HEK293 (cell line): ENCODE measurements at regions not wholly inside any gene's neighbourhood (a gene's known extent, or its start where the extent isn't known, plus 50 kb on each side); places are given as distances from the start of the nearest gene placed in this dataset.

Source experiments
- CTCF ChIA-PET: fragments of 350-600 bp; formaldehyde crosslinking; extraction: SDS; loops from one replicate; lab custom pipeline; 2021; ENCODE audit warnings: antibody characterized with exemption; lab: Yijun Ruan, JAX
- POLR2A ChIA-PET: fragments of 300-600 bp; formaldehyde crosslinking; extraction: SDS; loops from one replicate; lab custom pipeline; 2020; ENCODE audit warnings: antibody characterized with exemption, inconsistent platforms; lab: Yijun Ruan, JAX
- H3K27ac ChIP-seq: fragments of 200-500 bp; sonication (Bioruptor generic); 2 replicates; pipeline ENCODE4 v1.5.1; 2014; ENCODE audit warnings: low read depth, low read length, control low read depth, inconsistent platforms; ENCODE audit errors: extremely low read depth
- H3K36me3 ChIP-seq, 2 experiments: fragments of 200-500 bp in 1 of 2; sonication (Bioruptor generic) in 1 of 2; 1 replicate in 1 of 2; 2 replicates in 1 of 2; pipeline ENCODE4 v1.5.1; 2014 to 2017; ENCODE audit warnings: inconsistent platforms in 2 of 2, low read length in 2 of 2; ENCODE audit not compliant: control insufficient read depth in 2 of 2, insufficient read depth in 1 of 2
- H3K4me1 ChIP-seq: fragments of 200-500 bp; sonication (Bioruptor generic); 2 replicates; pipeline ENCODE4 v1.5.1; 2014; ENCODE audit warnings: mild to moderate bottlenecking, low read length, inconsistent platforms; ENCODE audit not compliant: control insufficient read depth, insufficient read depth
- H3K4me3 ChIP-seq: 2 replicates; pipeline ENCODE4 v1.5.1; 2011; ENCODE audit warnings: low read depth, mild to moderate bottlenecking, control low read depth, low read length, moderate library complexity
- H3K9me3 ChIP-seq: fragments of 200-500 bp; sonication (Bioruptor generic); 2 replicates; pipeline ENCODE4 v1.5.1; 2014; ENCODE audit warnings: low read depth, low read length, inconsistent platforms; ENCODE audit not compliant: control insufficient read depth, insufficient read depth
- GFI1B ChIP-seq: fragments of 450-650 bp; formaldehyde crosslinking; IDR thresholded peaks from 2 replicates; pipeline ENCODE4 v1.5.1; 2016; ENCODE audit warnings: missing biosample characterization, missing genetic modification characterization
- IKZF3 ChIP-seq: fragments of 450-650 bp; IDR thresholded peaks from 2 replicates; pipeline ENCODE4 v1.5.0; 2018; ENCODE audit warnings: missing biosample characterization, mild to moderate bottlenecking, missing genetic modification characterization, moderate library complexity
- KLF7 ChIP-seq: fragments of 450-650 bp; formaldehyde crosslinking; IDR thresholded peaks from 2 replicates; pipeline ENCODE4 v1.5.1; 2016; ENCODE audit warnings: missing biosample characterization, missing genetic modification characterization, borderline replicate concordance
- PRDM1 ChIP-seq: fragments of 450-650 bp; formaldehyde crosslinking; IDR thresholded peaks from 2 replicates; pipeline ENCODE4; 2016; ENCODE audit warnings: missing biosample characterization, missing genetic modification characterization
- RBAK ChIP-seq: fragments of 450-650 bp; formaldehyde crosslinking; IDR thresholded peaks from 2 replicates; pipeline ENCODE4 v1.5.1; 2016; ENCODE audit warnings: missing biosample characterization, missing genetic modification characterization
- TCF7L2 ChIP-seq: IDR thresholded peaks from 2 replicates; pipeline ENCODE4 v1.6.1; 2011; ENCODE audit warnings: low read depth, mild to moderate bottlenecking, inconsistent platforms, low read length, moderate library complexity, borderline replicate concordance
- TRIM28 ChIP-seq: IDR thresholded peaks from 2 replicates; pipeline ENCODE4 v1.6.1; 2011; ENCODE audit warnings: low read length, control low read depth, borderline replicate concordance
- ZBTB21 ChIP-seq: fragments of 450-650 bp; formaldehyde crosslinking; IDR thresholded peaks from 2 replicates; pipeline ENCODE4 v1.5.1; 2017; ENCODE audit warnings: missing biosample characterization, missing genetic modification characterization
- ZFHX2 ChIP-seq: fragments of 450-650 bp; formaldehyde crosslinking; conservative IDR thresholded peaks from 2 replicates; pipeline ENCODE4 v1.5.1; 2016; ENCODE audit warnings: missing biosample characterization, missing genetic modification characterization
- ZFP69B ChIP-seq: fragments of 450-650 bp; formaldehyde crosslinking; IDR thresholded peaks from 2 replicates; pipeline ENCODE4 v1.5.1; 2016; ENCODE audit warnings: missing biosample characterization, missing genetic modification characterization
- ZNF132 ChIP-seq: fragments of 450-650 bp; formaldehyde crosslinking; IDR thresholded peaks from 2 replicates; pipeline ENCODE4 v1.5.1; 2017; ENCODE audit warnings: missing biosample characterization, missing genetic modification characterization, borderline replicate concordance
- ZNF2 ChIP-seq: fragments of 450-650 bp; formaldehyde crosslinking; IDR thresholded peaks from 2 replicates; pipeline ENCODE4 v1.5.1; 2016; ENCODE audit warnings: missing biosample characterization, missing genetic modification characterization
- ZNF211 ChIP-seq: fragments of 450-650 bp; formaldehyde crosslinking; IDR thresholded peaks from 2 replicates; pipeline ENCODE4 v1.5.1; 2016; ENCODE audit warnings: low read depth, missing biosample characterization, missing genetic modification characterization
- ZNF223 ChIP-seq: fragments of 450-650 bp; formaldehyde crosslinking; IDR thresholded peaks from 2 replicates; pipeline ENCODE4 v1.5.1; 2016; ENCODE audit warnings: missing biosample characterization, missing genetic modification characterization
- ZNF248 ChIP-seq: fragments of 450-650 bp; formaldehyde crosslinking; IDR thresholded peaks from 2 replicates; pipeline ENCODE4 v1.5.1; 2017; ENCODE audit warnings: missing biosample characterization, missing genetic modification characterization
- ZNF266 ChIP-seq: fragments of 450-650 bp; formaldehyde crosslinking; IDR thresholded peaks from 2 replicates; pipeline ENCODE4 v1.5.1; 2016; ENCODE audit warnings: missing biosample characterization, missing genetic modification characterization, low read depth
- ZNF37A ChIP-seq: fragments of 450-650 bp; IDR thresholded peaks from 2 replicates; pipeline ENCODE4 v1.5.1; 2018; ENCODE audit warnings: missing biosample characterization, missing genetic modification characterization
- ZNF514 ChIP-seq: fragments of 450-650 bp; formaldehyde crosslinking; IDR thresholded peaks from 2 replicates; pipeline ENCODE4 v1.5.1; 2016; ENCODE audit warnings: missing biosample characterization, missing genetic modification characterization
- ZNF555 ChIP-seq: fragments of 450-650 bp; formaldehyde crosslinking; conservative IDR thresholded peaks from 2 replicates; pipeline ENCODE4 v1.5.1; 2017; ENCODE audit warnings: missing biosample characterization, mild to moderate bottlenecking, missing genetic modification characterization, inconsistent platforms
- ZNF560 ChIP-seq: fragments of 450-650 bp; formaldehyde crosslinking; IDR thresholded peaks from 2 replicates; pipeline ENCODE4 v1.5.1; 2017; ENCODE audit warnings: missing biosample characterization, missing genetic modification characterization, borderline replicate concordance
- ZNF596 ChIP-seq: fragments of 450-650 bp; IDR thresholded peaks from 2 replicates; pipeline ENCODE4 v1.5.0; 2018; ENCODE audit warnings: missing biosample characterization, mild to moderate bottlenecking, missing genetic modification characterization, moderate library complexity
- ZNF600 ChIP-seq: fragments of 450-650 bp; formaldehyde crosslinking; IDR thresholded peaks from 2 replicates; pipeline ENCODE4 v1.5.1; 2016; ENCODE audit warnings: missing biosample characterization, missing genetic modification characterization
- ZNF626 ChIP-seq: fragments of 450-650 bp; sonication (Bioruptor Pico); formaldehyde crosslinking; IDR thresholded peaks from 2 replicates; pipeline ENCODE4 v1.5.1; 2018; ENCODE audit warnings: missing biosample characterization, missing genetic modification characterization, inconsistent platforms
- ZNF645 ChIP-seq: fragments of 450-650 bp; formaldehyde crosslinking; IDR thresholded peaks from 2 replicates; pipeline ENCODE4; 2016; ENCODE audit warnings: missing biosample characterization, missing genetic modification characterization
- ZNF701 ChIP-seq: fragments of 450-650 bp; formaldehyde crosslinking; IDR thresholded peaks from 2 replicates; pipeline ENCODE4 v1.5.1; 2016; ENCODE audit warnings: missing biosample characterization, missing genetic modification characterization
- TF ChIP-seq, protein P1 (sequence below): fragments of 450-650 bp; formaldehyde crosslinking; IDR thresholded peaks from 2 replicates; pipeline ENCODE4 v1.5.1; 2016; ENCODE audit warnings: missing biosample characterization, missing genetic modification characterization
- TF ChIP-seq, protein P2 (sequence below): IDR thresholded peaks from 2 replicates; pipeline ENCODE4 v1.6.1; 2011; ENCODE audit warnings: mild to moderate bottlenecking, low read depth, low read length, borderline replicate concordance
- TF ChIP-seq, protein P3 (sequence below): fragments of 450-650 bp; formaldehyde crosslinking; IDR thresholded peaks from 2 replicates; pipeline ENCODE4 v1.5.1; 2016; ENCODE audit warnings: missing biosample characterization, missing genetic modification characterization

GRCh38 chr3:152676810-152677379, 158.0 kb upstream of the P2RY1 start:
- H3K36me3 ChIP-seq: no peaks in the 10 kb centered on the region
- ChIA-PET POLR2A (no interaction called here), CTCF (no interaction called here)
- no peaks in the 10 kb centered on the region for H3K9me3 ChIP-seq
- H3K4me3 ChIP-seq: no peak overlapping the region
- TF ChIP-seq KLF7 (no peak), ZBTB21 (tag by site-specific recombination) (no peak), ZNF701 (tag by site-specific recombination) (no peak), RBAK (no peak), ZNF37A (tag by site-specific recombination) (no peak), ZNF514 (tag by site-specific recombination) (no peak), ZNF560 (no peak), ZNF645 (no peak), TCF7L2 (no peak), ZNF600 (no peak), ZNF555 (tag by site-specific recombination) (no peak), ZFP69B (tag by site-specific recombination) (no peak), ZNF266 (tag by site-specific recombination) (no peak)
- TF ChIP-seq, protein P1, sequence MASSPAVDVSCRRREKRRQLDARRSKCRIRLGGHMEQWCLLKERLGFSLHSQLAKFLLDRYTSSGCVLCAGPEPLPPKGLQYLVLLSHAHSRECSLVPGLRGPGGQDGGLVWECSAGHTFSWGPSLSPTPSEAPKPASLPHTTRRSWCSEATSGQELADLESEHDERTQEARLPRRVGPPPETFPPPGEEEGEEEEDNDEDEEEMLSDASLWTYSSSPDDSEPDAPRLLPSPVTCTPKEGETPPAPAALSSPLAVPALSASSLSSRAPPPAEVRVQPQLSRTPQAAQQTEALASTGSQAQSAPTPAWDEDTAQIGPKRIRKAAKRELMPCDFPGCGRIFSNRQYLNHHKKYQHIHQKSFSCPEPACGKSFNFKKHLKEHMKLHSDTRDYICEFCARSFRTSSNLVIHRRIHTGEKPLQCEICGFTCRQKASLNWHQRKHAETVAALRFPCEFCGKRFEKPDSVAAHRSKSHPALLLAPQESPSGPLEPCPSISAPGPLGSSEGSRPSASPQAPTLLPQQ (tag by site-specific recombination): no peak
- TF ChIP-seq, protein P2, sequence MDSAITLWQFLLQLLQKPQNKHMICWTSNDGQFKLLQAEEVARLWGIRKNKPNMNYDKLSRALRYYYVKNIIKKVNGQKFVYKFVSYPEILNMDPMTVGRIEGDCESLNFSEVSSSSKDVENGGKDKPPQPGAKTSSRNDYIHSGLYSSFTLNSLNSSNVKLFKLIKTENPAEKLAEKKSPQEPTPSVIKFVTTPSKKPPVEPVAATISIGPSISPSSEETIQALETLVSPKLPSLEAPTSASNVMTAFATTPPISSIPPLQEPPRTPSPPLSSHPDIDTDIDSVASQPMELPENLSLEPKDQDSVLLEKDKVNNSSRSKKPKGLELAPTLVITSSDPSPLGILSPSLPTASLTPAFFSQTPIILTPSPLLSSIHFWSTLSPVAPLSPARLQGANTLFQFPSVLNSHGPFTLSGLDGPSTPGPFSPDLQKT: no peak
- TF ChIP-seq, all 188 proteins: peak for 0
- Histone ChIP-seq H3K27ac (no peak overlapping the region), H3K4me1 (no peaks in the 10 kb centered on the region)

- TF ChIP-seq ZNF132 (tag by site-specific recombination): no peak
- ChIA-PET CTCF (no interaction called here), POLR2A (no interaction called here)
- no peaks in the 10 kb centered on the region for H3K36me3 ChIP-seq
- H3K27ac ChIP-seq: no peak overlapping the region
- H3K4me3 ChIP-seq: no peak overlapping the region
- H3K4me1 ChIP-seq: no peaks in the 10 kb centered on the region
- H3K9me3 ChIP-seq: no peaks in the 10 kb centered on the region
Measured at GRCh38 chr3:152677491-152677890, 157.4 kb upstream of the P2RY1 start.

- no peaks in the 10 kb centered on the region for H3K36me3 ChIP-seq
- CTCF ChIA-PET: no interaction called here
- H3K4me3 ChIP-seq: no peak overlapping the region
- no peaks in the 10 kb centered on the region for H3K4me1 ChIP-seq
- no peaks in the 10 kb centered on the region for H3K9me3 ChIP-seq
- H3K27ac ChIP-seq: no peak overlapping the region
- POLR2A ChIA-PET: no interaction called here
- no peak for TF ChIP-seq TRIM28
- no peak for TF ChIP-seq ZNF626 (tag by site-specific recombination)
- no peak for TF ChIP-seq ZNF211
- TF ChIP-seq ZNF596 (tag by site-specific recombination): no peak
- TF ChIP-seq ZNF248 (tag by site-specific recombination): no peak
- no peak for TF ChIP-seq ZFHX2 (tag by site-specific recombination)
- TF ChIP-seq GFI1B: no peak
- TF ChIP-seq, protein P3, sequence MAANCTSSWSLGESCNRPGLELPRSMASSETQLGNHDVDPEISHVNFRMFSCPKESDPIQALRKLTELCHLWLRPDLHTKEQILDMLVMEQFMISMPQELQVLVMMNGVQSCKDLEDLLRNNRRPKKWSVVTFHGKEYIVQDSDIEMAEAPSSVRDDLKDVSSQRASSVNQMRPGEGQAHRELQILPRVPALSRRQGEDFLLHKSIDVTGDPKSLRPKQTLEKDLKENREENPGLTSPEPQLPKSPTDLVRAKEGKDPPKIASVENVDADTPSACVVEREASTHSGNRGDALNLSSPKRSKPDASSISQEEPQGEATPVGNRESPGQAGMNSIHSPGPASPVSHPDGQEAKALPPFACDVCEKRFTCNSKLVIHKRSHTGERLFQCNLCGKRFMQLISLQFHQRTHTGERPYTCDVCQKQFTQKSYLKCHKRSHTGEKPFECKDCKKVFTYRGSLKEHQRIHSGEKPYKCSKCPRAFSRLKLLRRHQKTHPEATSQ (tag by site-specific recombination): no peak
- no peak for TF ChIP-seq PRDM1 (tag by site-specific recombination)
- no peak for TF ChIP-seq ZNF223 (tag by site-specific recombination)
- TF ChIP-seq IKZF3 (tag by site-specific recombination): no peak
- TF ChIP-seq, protein P1 (tag by site-specific recombination): no peak
- TF ChIP-seq ZNF2: no peak
Measured at GRCh38 chr3:152682477-152682876, 152.5 kb upstream of the P2RY1 start.
